ENCODE measurements at regions not wholly inside any gene's neighbourhood (a gene's known extent, or its start where the extent isn't known, plus 50 kb on each side); places are given as distances from the start of the nearest gene placed in this dataset.

DNA sequence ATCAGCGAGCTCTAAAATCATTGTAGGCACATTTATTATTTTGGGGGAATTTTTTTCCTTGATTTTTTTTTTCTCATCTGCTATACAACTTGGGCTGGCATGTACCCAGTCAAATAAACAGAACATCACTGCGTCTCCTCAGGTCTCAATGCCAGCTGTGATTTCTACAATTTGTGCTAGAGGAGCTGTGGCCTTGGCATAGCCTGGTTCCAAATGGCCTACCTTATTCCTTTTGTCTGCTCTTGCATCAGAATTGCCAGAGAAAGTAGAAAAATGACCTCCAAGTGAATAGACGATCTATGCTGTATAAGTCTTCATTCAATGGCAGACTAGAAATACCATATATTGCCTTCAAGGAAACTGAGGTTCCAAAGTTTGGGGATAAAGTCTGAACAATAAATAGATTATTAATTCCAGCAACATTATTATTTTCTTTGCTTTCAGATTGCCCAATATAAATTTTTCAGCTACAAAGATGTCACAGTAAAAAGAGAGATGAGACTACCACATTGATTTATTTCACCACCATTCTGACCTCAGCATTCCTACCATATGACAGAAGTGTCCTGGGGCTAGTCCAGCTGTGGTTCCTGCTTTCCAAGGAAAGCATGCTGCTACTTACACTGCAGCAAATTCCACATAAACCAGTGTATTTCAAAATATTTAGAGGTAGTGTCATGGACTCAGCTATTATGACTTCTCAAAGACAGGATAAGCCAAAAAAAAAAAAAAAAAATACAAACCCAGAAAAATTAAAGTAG, 493.9 kb upstream of the ZNF385D start:
- TF ChIP-seq, protein P1, sequence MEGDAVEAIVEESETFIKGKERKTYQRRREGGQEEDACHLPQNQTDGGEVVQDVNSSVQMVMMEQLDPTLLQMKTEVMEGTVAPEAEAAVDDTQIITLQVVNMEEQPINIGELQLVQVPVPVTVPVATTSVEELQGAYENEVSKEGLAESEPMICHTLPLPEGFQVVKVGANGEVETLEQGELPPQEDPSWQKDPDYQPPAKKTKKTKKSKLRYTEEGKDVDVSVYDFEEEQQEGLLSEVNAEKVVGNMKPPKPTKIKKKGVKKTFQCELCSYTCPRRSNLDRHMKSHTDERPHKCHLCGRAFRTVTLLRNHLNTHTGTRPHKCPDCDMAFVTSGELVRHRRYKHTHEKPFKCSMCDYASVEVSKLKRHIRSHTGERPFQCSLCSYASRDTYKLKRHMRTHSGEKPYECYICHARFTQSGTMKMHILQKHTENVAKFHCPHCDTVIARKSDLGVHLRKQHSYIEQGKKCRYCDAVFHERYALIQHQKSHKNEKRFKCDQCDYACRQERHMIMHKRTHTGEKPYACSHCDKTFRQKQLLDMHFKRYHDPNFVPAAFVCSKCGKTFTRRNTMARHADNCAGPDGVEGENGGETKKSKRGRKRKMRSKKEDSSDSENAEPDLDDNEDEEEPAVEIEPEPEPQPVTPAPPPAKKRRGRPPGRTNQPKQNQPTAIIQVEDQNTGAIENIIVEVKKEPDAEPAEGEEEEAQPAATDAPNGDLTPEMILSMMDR (IDR thresholded peaks at IDR 0.05; ENCODE audit: low read length), result no peak
- TF ChIP-seq EZH2 (IDR thresholded peaks at IDR 0.05; ENCODE audit: borderline replicate concordance, low read length), result no peak
